HG03354 (cell line): ENCODE measurements at regions not wholly inside any gene's neighbourhood (a gene's known extent, or its start where the extent isn't known, plus 50 kb on each side); places are given as distances from the start of the nearest gene placed in this dataset.

ENCODE experiments used
- ATAC-seq: cut with Tn5 transposase; IDR thresholded peaks from one replicate; pipeline ENCODE4 v1.9.1; 2021; ENCODE audit warnings: mild to moderate bottlenecking; ENCODE audit not compliant: unreplicated experiment, poor library complexity, severe bottlenecking

GRCh38 chr16:80489173-80489572 lies 51.6 kb upstream of the DYNLRB2 start:
- ATAC-seq: no peak

- ATAC-seq: no peak
These were observed 52.6 kb upstream of the DYNLRB2 start for GRCh38 chr16:80488167-80488566.

- peak; percentile 97 for ATAC-seq
These were observed 60.1 kb upstream of the DYNLRB2 start for GRCh38 chr16:80480664-80481063.

- ATAC-seq: no peak
These were observed 63.0 kb upstream of the DYNLRB2 start for GRCh38 chr16:80477838-80478237.

- no peak for ATAC-seq
These were observed 72.8 kb upstream of the DYNLRB2 start for GRCh38 chr16:80468029-80468428.

- ATAC-seq: peak; percentile 89
These were observed 74.5 kb upstream of the DYNLRB2 start for GRCh38 chr16:80466024-80466987.

GRCh38 chr16:80463751-80464495 lies 76.9 kb upstream of the DYNLRB2 start:
- ATAC-seq: no peak

- no peak for ATAC-seq
These were observed 77.5 kb upstream of the DYNLRB2 start for GRCh38 chr16:80463326-80463725.

GRCh38 chr16:80462917-80463316 lies 77.9 kb upstream of the DYNLRB2 start:
- ATAC-seq: no peak

GRCh38 chr16:80460988-80461387 lies 79.8 kb upstream of the DYNLRB2 start:
- ATAC-seq: no peak

GRCh38 chr16:80459966-80460365 lies 80.8 kb upstream of the DYNLRB2 start:
- ATAC-seq: no peak

GRCh38 chr16:80459331-80459777 lies 81.4 kb upstream of the DYNLRB2 start:
- no peak for ATAC-seq

- no peak for ATAC-seq
These were observed 82.9 kb upstream of the DYNLRB2 start for GRCh38 chr16:80457871-80458270.

- ATAC-seq: no peak
These were observed 86.0 kb upstream of the DYNLRB2 start for GRCh38 chr16:80454802-80455201.

GRCh38 chr16:80449392-80449791 lies 91.4 kb upstream of the DYNLRB2 start:
- ATAC-seq: no peak

- no peak for ATAC-seq
These were observed 93.6 kb upstream of the DYNLRB2 start for GRCh38 chr16:80447241-80447640.

- ATAC-seq: no peak
These were observed 98.0 kb upstream of the DYNLRB2 start for GRCh38 chr16:80442779-80443178.

- ATAC-seq: peak; percentile 72
These were observed 98.9 kb upstream of the DYNLRB2 start for GRCh38 chr16:80441935-80442334.

GRCh38 chr16:80440667-80441066 lies 100.1 kb upstream of the DYNLRB2 start:
- no peak for ATAC-seq

GRCh38 chr16:80437707-80438106 lies 103.1 kb upstream of the DYNLRB2 start:
- no peak for ATAC-seq

GRCh38 chr16:80436510-80436909 lies 104.3 kb upstream of the DYNLRB2 start:
- no peak for ATAC-seq
